A549 (cell line): ENCODE measurements at regions not wholly inside any gene's neighbourhood (a gene's known extent, or its start where the extent isn't known, plus 50 kb on each side); places are given as distances from the start of the nearest gene placed in this dataset.

ENCODE experiments used
- ATAC-seq, 2 experiments: fragments of 200-7000 bp in 1 of 2; fragments of >200 bp in 1 of 2; cut with Nextera tagmentation in 1 of 2; cut with Tn5 transposase in 1 of 2; 3 replicates each; pipeline versions ENCODE4 v1.8.0 to v1.9.1; 2018 to 2020; ENCODE audit warnings: mild to moderate bottlenecking in 1 of 2, moderate library complexity in 1 of 2
- CTCF ChIA-PET: fragments of 300-600 bp; sonication (Branson Sonifier 250); formaldehyde crosslinking; extraction: SDS; loops from one replicate; lab custom pipeline; 2021; ENCODE audit warnings: antibody characterized with exemption, inconsistent platforms; lab: Yijun Ruan, JAX
- POLR2A ChIA-PET: fragments of 350-600 bp; formaldehyde crosslinking; extraction: SDS; loops from one replicate; lab custom pipeline; 2021; ENCODE audit warnings: antibody characterized with exemption, inconsistent platforms; lab: Yijun Ruan, JAX
- DNase-seq, 2 experiments: peaks; one replicate each; pipeline versions ENCODE4 v3.0.0 to v3.0.0-alpha.2; 2011 to 2016; ENCODE audit warnings: low read depth in 1 of 2, low spot score in 1 of 2
- FAIRE-seq: peaks from 2 replicates; lab custom pipeline; 2011; peaks lifted over from hg19 to GRCh38; lab: Jason Lieb, UNC
- H3K27ac ChIP-seq, 2 experiments: fragments of >200 bp; sonication (Bioruptor Twin); formaldehyde crosslinking; 3 replicates each; pipeline ENCODE4 v1.5.1; 2016 to 2017
- H3K4me1 ChIP-seq: fragments of >200 bp; sonication (Bioruptor Twin); formaldehyde crosslinking; 3 replicates; pipeline ENCODE4 v1.6.1; 2016
- H3K4me2 ChIP-seq: fragments of >200 bp; sonication (Bioruptor Twin); formaldehyde crosslinking; 3 replicates; pipeline ENCODE4 v1.6.1; 2016
- H3K4me3 ChIP-seq: fragments of >200 bp; sonication (Bioruptor Twin); formaldehyde crosslinking; 3 replicates; pipeline ENCODE4 v1.5.1; 2016
- H3K9me3 ChIP-seq: fragments of >200 bp; sonication (Bioruptor Twin); formaldehyde crosslinking; 3 replicates; pipeline ENCODE4 v1.6.1; 2016
- ATOH8 ChIP-seq: fragments of 250-450 bp; sonication (Bioruptor Pico); IDR thresholded peaks from 2 replicates; pipeline ENCODE4 v1.5.0; 2020; ENCODE audit warnings: low read depth, mild to moderate bottlenecking, moderate library complexity
- BHLHE40 ChIP-seq: IDR thresholded peaks from 2 replicates; pipeline ENCODE4 v1.6.1; 2012; ENCODE audit warnings: low read depth, low read length, inconsistent platforms
- CBX8 ChIP-seq: fragments of 200-600 bp; sonication (generic); IDR thresholded peaks from 2 replicates; pipeline ENCODE4 v1.6.1; 2016
- CEBPB ChIP-seq, 2 experiments: fragments of >200 bp in 1 of 2; sonication (Bioruptor Twin) in 1 of 2; formaldehyde crosslinking in 1 of 2; IDR thresholded peaks; 2 replicates each; pipeline ENCODE4 v1.6.1; 2012 to 2016
- EHMT2 ChIP-seq: fragments of 200-600 bp; sonication (generic); IDR thresholded peaks from 2 replicates; pipeline ENCODE4 v1.6.1; 2016; ENCODE audit warnings: antibody characterized with exemption, low read depth, mild to moderate bottlenecking, moderate library complexity
- EP300 ChIP-seq, 2 experiments: fragments of >200 bp; sonication (Bioruptor Twin); formaldehyde crosslinking; IDR thresholded peaks; 2 replicates in 1 of 2; 3 replicates in 1 of 2; pipeline ENCODE4 v1.6.1; 2016 to 2017
- ESRRA ChIP-seq: fragments of 150-350 bp; IDR thresholded peaks from 2 replicates; pipeline ENCODE4 v1.6.1; 2014; ENCODE audit warnings: mild to moderate bottlenecking, low read length, borderline replicate concordance
- HEYL ChIP-seq: fragments of 250-450 bp; sonication (Bioruptor Pico); IDR thresholded peaks from 2 replicates; pipeline ENCODE4 v1.8.0; 2021; ENCODE audit warnings: mild to moderate bottlenecking, moderate library complexity
- HOXB13 ChIP-seq: fragments of 250-450 bp; sonication (Bioruptor Pico); IDR thresholded peaks from 2 replicates; pipeline ENCODE4 v1.5.0; 2020; ENCODE audit warnings: low read depth, mild to moderate bottlenecking, moderate library complexity
- HOXB5 ChIP-seq: fragments of 250-450 bp; sonication (Bioruptor Pico); IDR thresholded peaks from 2 replicates; pipeline ENCODE4 v1.5.0; 2020; ENCODE audit warnings: mild to moderate bottlenecking, moderate library complexity
- JUNB ChIP-seq: fragments of >200 bp; sonication (Bioruptor Twin); formaldehyde crosslinking; IDR thresholded peaks from 2 replicates; pipeline ENCODE4 v1.6.1; 2016
- MYC ChIP-seq: IDR thresholded peaks from 2 replicates; pipeline ENCODE4 v1.6.1; 2012; ENCODE audit warnings: mild to moderate bottlenecking, inconsistent platforms, low read length, improper control_type of control experiment, borderline replicate concordance
- NFE2L2 ChIP-seq: fragments of 150-350 bp; conservative IDR thresholded peaks from 2 replicates; pipeline ENCODE4 v1.6.1; 2014; ENCODE audit warnings: low read length
- NPAS2 ChIP-seq: fragments of 250-450 bp; sonication (Bioruptor Pico); IDR thresholded peaks from 2 replicates; pipeline ENCODE4 v1.8.0; 2022; ENCODE audit warnings: mild to moderate bottlenecking, moderate library complexity, borderline replicate concordance
- POLR2A ChIP-seq: IDR thresholded peaks from 2 replicates; pipeline ENCODE4 v1.6.1; 2012; ENCODE audit warnings: mild to moderate bottlenecking, low read length
- POLR2AphosphoS2 ChIP-seq: conservative IDR thresholded peaks from 2 replicates; pipeline ENCODE4 v1.6.1; 2012; ENCODE audit warnings: low read length, improper control_type of control experiment, inconsistent platforms
- RAD21 ChIP-seq, 2 experiments: fragments of >200 bp in 1 of 2; sonication (Bioruptor Twin) in 1 of 2; formaldehyde crosslinking in 1 of 2; IDR thresholded peaks in 1 of 2; conservative IDR thresholded peaks in 1 of 2; 2 replicates in 1 of 2; 3 replicates in 1 of 2; pipeline ENCODE4 v1.6.1; 2012 to 2018; ENCODE audit warnings: inconsistent platforms in 1 of 2
- RCOR1 ChIP-seq: fragments of 150-350 bp; IDR thresholded peaks from 2 replicates; pipeline ENCODE4 v1.6.1; 2014; ENCODE audit warnings: antibody characterized with exemption, low read length, low read depth
- REST ChIP-seq: fragments of 200-600 bp; sonication (generic); IDR thresholded peaks from 2 replicates; pipeline ENCODE4 v1.6.1; 2016; ENCODE audit warnings: antibody characterized with exemption, mild to moderate bottlenecking, moderate library complexity
- RNF2 ChIP-seq: fragments of 200-600 bp; sonication (generic); IDR thresholded peaks from 2 replicates; pipeline ENCODE4 v1.6.1; 2016; ENCODE audit warnings: low read depth, mild to moderate bottlenecking, antibody characterized with exemption, moderate library complexity, borderline replicate concordance
- TFCP2L1 ChIP-seq: fragments of 250-450 bp; sonication (Bioruptor Pico); IDR thresholded peaks from 2 replicates; pipeline ENCODE4 v1.5.0; 2021; ENCODE audit warnings: mild to moderate bottlenecking
- ZC3H11A ChIP-seq: fragments of 450-650 bp; IDR thresholded peaks from 2 replicates; pipeline ENCODE4 v1.6.1; 2014; ENCODE audit warnings: antibody characterized with exemption, mild to moderate bottlenecking
- WGBS: methylation state at CpG from one replicate; pipeline ENCODE4 v1.1.6; 2017; ENCODE audit errors: missing lambda C conversion rate; 5-methylcytosine and 5-hydroxymethylcytosine counted together

- no peaks in the 10 kb centered on the region for H3K9me3 ChIP-seq
- FAIRE-seq: no peak
- H3K27ac ChIP-seq: no peak overlapping the region
- ChIA-PET CTCF (interaction anchor here (0.9 to 1.8 kb wide), 2 partner anchors 44 to 1052 kb away, joined by 4 read pairs; no protein-coding TSS in a partner anchor), POLR2A (no interaction called here)
- WGBS: 6% methylated on average over 1 of the region's 1 CpG
- TF ChIP-seq CEBPB (IDR thresholded peaks at IDR 0.05): no peak
- TF ChIP-seq RNF2: no peak
- no peak for TF ChIP-seq RAD21 (conservative IDR thresholded peaks at IDR 0.05 in 1 of 2, IDR thresholded peaks at IDR 0.05 in 1 of 2)
- no peak for TF ChIP-seq JUNB
- TF ChIP-seq EP300 (IDR thresholded peaks at IDR 0.05): no peak
- no peak for TF ChIP-seq NFE2L2
- TF ChIP-seq NPAS2: no peak
- TF ChIP-seq ZC3H11A: no peak
- no peak for TF ChIP-seq POLR2AphosphoS2
- TF ChIP-seq REST: no peak
- TF ChIP-seq BHLHE40: no peak
- no peak for TF ChIP-seq HEYL (CRISPR knock-in tag)
- no peak for TF ChIP-seq CBX8
- TF ChIP-seq TFCP2L1 (CRISPR knock-in tag): no peak
- no peak for TF ChIP-seq RCOR1
- ATAC-seq: no peak
- DNase-seq: no peak
- no peaks in the 10 kb centered on the region for H3K4me1 ChIP-seq
- no peak overlapping the region for H3K4me2 ChIP-seq
- no peak overlapping the region for H3K4me3 ChIP-seq
These were observed 110.6 kb upstream of the FER start for GRCh38 chr5:108637134-108637533.

GRCh38 chr5:108636135-108636853 lies 111.4 kb upstream of the FER start:
- POLR2A ChIA-PET: no interaction called here
- no peak for TF ChIP-seq HOXB5 (CRISPR knock-in tag)
- no peak for TF ChIP-seq MYC
- no peak for TF ChIP-seq ESRRA
- H3K4me2 ChIP-seq: no peak overlapping the region
- H3K4me1 ChIP-seq: no peaks in the 10 kb centered on the region
- H3K4me3 ChIP-seq: no peak overlapping the region
- 65% methylated on average over 3 of the region's 3 CpGs for WGBS
- ATAC-seq: no peak
- no peak for FAIRE-seq
- no peaks in the 10 kb centered on the region for H3K9me3 ChIP-seq
- CTCF ChIA-PET: interaction anchor here (0.7 to 1.8 kb wide), 2 partner anchors 45 to 134 kb away, joined by 4 to 5 read pairs; no protein-coding TSS in a partner anchor
- no peak overlapping the region for H3K27ac ChIP-seq
- no peak for DNase-seq

GRCh38 chr5:108634617-108635288 lies 112.9 kb upstream of the FER start:
- no peak overlapping the region for H3K4me2 ChIP-seq
- CTCF ChIA-PET: interaction anchor here (1.2 kb wide), 2 partner anchors 11 to 15 kb away, joined by 3 read pairs; no protein-coding TSS in a partner anchor
- no peak overlapping the region for H3K27ac ChIP-seq
- H3K4me1 ChIP-seq: no peaks in the 10 kb centered on the region
- no peak overlapping the region for H3K4me3 ChIP-seq
- WGBS: 6% methylated on average over 1 of the region's 1 CpG
- DNase-seq (no peak), FAIRE-seq (no peak), ATAC-seq (no peak)
- no peaks in the 10 kb centered on the region for H3K9me3 ChIP-seq
- POLR2A ChIA-PET: no interaction called here
- TF ChIP-seq HOXB5 (CRISPR knock-in tag) (no peak), HOXB13 (no peak), POLR2A (no peak), NPAS2 (no peak), ESRRA (no peak), CEBPB (IDR thresholded peaks at IDR 0.05) (no peak), EHMT2 (no peak), ATOH8 (CRISPR knock-in tag) (no peak), CBX8 (no peak)
